Suppressor macrophage (primary cell): ENCODE measurements at regions not wholly inside any gene's neighbourhood (a gene's known extent, or its start where the extent isn't known, plus 50 kb on each side); places are given as distances from the start of the nearest gene placed in this dataset.

ENCODE experiments used
- DNase-seq, 4 experiments: peaks; one replicate each; pipeline ENCODE4 v3.0.0-alpha.2; 2020 to 2022

DNA sequence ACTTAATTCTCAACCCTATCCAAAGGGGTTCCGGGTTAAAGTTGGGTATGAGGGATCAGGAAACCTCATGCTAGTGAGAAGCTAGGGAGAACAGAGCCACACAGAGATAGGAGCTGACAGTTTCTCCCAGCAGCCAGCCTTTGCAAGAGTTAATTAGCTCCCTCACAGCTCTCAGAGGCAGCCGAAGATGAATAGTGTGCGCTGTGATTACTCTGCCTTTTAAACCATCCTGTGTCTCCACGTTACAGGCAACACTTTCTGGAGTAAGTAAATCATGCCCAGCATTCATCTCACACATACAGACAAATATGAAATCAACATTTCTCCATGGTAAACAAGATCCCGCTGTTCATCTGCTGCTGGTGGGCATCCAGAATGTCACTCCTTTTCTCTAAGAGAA, 429.6 kb downstream of the INSC start:
- no peak for DNase-seq

DNA sequence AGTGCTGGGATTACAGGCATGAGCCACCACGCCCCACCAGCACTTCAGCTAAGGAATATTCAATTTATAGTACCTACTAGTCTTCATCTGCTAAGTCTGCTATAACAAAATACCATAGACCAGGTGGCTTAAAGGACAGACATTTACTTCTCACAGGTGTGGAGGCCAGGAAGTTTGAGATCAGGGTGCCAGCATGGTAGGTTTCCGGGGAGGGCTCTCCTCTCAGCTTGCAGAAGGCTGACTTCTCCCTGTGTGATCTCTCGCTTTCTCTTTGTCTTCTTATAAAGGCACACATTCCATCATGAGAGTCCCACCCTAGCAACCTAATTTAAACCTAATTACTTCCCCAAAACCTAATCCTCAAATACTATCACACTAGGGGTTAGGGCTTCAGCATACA, 433.0 kb downstream of the INSC start:
- DNase-seq, result no peak

DNA sequence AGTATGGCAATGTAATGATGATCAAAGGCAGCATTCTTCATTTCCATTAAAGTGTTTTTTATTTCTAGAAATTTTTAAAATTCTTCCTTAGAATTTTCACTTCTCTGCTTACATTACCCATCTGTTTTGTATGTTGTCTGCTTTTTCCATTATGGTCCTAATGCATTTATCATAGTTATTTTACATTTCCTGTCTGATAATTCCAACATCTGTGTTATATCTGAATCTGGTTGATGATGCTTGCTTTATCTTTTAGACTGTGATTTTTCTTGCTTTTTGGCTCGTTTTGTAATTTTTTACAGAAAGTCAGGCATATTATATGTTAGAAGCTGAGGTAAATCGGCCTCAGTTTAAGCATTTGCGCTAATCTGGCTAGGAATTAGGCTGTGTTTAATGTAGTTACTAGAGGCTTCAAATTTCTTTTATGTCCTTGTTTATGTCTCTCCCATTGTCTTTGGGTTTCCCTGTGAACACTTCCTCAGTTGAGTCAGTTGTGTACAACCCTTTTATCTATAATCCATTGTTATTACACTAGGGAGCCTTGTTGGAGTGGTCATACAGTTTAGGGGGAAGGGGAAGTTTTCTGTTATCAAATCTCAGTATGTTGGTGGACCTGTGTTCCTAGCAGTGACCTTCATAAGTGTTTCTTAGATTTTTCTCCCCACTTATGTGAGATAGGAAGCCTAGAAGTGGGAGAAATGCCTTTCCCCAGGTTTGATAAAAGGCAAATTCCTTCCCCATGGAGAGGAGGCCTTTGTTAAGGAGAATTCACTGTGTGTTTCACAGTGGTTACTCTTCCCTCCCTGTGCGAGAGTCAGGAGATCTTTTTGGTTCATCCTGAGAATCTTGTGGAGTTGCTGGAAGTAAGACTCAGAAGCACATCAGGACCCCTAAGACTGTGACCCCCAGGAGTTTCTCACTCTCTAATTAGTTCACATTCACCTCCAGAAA, 437.5 kb downstream of the INSC start:
- DNase-seq, result no peak

- no peak for DNase-seq
Measured at GRCh38 chr11:15555161-15555560, 440.4 kb downstream of the INSC start.

GRCh38 chr11:15557457-15558230, 442.9 kb downstream of the INSC start:
- peak in 2 of 4 experiments; percentile 18 to 19 for DNase-seq

- DNase-seq, result no peak
Measured at GRCh38 chr11:15558513-15559181, 443.9 kb downstream of the INSC start.

GRCh38 chr11:15560689-15561467, 446.2 kb downstream of the INSC start:
- DNase-seq, result no peak

DNA sequence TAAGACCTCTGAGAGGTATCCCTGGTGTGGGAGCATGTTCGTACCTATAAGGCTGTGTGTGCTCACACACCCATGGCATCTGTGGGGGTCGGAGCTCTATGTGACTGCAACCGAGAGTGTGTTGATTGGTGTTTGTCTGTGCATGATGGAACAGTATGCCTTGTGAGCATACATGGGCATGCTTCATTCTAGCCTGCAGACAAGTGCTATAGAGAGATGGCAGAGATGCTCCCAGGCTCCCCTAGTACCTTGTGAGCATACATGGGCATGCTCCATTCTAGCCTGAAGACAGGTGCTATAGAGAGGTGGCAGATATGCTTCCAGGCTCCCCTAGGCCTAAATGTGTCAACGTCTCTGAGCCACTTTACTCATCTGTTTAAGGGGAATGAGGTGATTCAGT, 447.5 kb downstream of the INSC start:
- DNase-seq, result no peak

GRCh38 chr11:15563054-15563453, 448.3 kb downstream of the INSC start:
- DNase-seq, result no peak

GRCh38 chr11:15565880-15566279, 451.2 kb downstream of the INSC start:
- no peak for DNase-seq

DNA sequence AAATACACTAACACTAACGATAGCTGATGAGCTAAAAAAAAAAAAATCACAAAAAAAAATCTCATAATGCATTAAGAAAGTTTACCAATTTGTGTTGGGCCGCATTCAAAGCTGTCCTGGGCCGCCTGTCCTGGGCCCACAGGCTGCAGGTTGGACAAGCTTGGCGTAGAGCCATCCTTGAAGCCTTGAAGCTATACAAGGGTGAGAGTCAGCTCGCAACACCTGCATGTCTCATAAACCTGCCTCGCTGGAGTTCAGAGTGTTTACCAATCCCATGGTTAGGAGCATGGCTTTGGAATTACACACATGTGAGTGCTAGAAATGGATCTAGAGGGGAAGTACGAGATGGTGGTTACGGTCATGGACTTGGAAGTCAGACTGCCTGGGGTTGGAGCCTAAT, 453.7 kb downstream of the INSC start:
- DNase-seq, result no peak

- DNase-seq, result no peak
Measured at GRCh38 chr11:15569305-15570025, 454.7 kb downstream of the INSC start.

GRCh38 chr11:15575409-15575808, 460.7 kb downstream of the INSC start:
- DNase-seq, result no peak

DNA sequence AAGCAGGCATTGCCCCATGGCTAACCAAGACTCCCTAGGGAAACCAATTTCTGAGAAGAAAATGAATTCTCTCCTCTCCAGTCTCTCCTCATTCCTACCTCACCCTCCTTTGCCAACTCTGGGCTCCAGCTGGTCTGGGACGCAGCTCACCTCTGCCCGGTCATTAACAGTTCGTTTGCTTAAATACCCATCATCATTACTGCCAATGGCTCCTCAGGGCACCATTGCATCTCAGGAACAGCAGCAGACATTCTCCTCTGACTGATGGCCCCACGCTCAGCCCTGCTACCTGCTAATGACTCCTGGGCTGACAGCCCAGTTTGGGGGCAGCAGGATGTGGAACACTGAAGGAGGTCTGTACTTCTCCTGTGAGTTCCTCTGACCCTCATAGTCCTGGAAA, 462.0 kb downstream of the INSC start:
- DNase-seq, result no peak

DNA sequence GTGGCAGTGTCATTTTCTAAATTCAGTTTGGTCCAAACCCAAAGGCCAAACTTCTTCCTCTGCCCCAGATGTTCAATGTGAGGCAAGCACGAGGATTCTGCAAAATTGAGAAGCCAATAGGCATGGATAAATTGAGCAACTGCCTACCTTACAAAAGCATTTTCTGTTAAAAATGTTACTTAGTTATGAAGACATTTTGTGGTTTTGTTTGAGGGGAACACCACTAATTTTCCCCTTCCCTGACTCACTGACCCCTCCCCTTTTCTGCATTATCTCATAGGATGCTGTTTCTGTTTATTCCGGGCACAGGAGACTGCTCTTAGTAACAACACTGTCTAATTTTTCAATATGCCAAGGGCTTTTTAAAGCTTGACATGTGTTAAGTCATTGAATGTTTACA, 462.8 kb downstream of the INSC start:
- DNase-seq, result peak in 1 of 4 experiments; percentile 5

DNA sequence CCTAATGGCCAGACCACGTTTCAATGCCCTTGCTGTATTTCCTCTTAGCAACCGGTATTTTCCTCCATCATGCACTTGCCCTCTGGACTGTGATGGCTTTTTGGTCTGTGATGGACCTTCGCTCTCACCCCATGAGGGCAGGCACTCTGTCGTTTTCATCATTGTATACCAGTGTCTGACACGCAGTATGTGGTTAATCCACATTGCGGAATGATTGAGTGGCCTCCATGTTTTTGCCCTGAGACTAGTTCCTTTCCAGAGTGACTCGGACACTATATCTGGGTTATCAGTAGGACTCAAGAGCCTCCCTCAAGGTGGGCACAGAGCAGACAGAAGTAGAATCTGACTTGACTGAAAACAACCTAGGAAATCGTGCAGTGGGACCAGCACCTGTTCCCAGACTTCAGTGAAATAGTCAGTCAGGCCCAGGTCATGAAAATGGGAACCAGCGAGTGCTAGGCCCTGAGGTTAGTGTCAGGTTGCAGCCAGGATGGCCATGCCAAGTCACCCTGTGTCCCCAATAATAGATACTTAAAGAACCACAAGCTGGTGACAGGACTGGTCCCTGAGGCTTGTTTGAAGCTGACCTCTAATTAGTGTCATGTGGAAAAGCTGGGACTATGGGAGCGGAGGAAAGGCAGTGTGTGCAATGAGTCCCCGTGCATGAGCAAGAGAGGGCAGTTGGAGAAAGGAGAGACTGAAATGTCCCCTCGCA, 464.7 kb downstream of the INSC start:
- DNase-seq, result no peak

DNA sequence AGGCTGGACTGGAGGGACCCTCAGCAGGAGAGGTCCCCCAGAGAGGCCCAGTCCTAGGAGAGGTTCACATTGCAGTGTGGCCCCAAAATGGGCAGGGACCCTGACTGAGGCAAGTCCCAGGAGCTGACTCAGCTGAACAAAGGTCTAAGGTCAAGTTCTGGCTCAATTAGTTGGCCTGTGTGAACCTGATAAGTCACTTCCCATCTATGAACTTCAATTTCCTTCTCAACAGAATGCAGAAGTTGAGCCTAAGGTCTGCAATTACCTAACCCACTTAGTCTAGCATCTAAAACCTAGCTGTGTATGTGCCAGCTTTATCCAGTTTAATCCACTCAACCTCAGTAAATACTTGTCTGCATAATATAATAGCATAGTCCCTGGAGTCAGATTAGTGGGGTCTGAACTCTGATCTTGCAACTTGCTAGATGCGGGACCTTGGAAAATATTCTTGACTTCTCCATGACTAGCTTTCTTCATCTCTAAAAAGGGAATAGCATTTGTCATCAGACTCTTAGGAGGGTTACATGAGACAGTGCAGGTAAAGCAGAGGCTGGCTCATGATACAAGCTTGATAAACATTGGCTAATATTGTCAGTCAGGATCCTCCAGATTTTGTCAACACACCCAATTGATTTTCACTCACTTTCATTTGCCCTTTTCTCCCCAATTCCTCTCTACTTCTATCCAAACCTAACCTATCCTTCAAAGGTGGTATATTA, 465.5 kb downstream of the INSC start:
- DNase-seq, result peak in 3 of 4 experiments; percentile 5 to 29 (median 26)

- no peak for DNase-seq
Measured at GRCh38 chr11:15580775-15581095, 466.0 kb downstream of the INSC start.

DNA sequence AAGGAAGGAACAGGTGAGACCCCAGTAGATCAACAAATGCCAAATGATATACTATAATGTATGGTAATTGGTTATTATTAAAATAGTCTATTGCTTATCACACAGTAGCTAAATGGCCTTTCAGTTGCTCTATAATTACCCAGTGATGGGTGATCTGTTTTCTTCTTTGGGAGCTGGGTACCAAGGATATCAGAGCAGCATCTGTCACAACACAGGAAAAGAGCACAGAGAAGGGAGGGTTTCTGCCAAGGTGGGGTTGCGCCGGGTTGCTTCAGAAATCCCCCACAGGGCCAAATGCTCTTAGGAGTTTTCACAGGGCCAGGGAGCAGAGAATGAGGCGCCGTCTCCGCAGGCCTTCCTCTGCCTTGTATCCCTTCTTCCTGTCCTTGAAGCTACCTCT, 469.4 kb downstream of the INSC start:
- no peak for DNase-seq

DNA sequence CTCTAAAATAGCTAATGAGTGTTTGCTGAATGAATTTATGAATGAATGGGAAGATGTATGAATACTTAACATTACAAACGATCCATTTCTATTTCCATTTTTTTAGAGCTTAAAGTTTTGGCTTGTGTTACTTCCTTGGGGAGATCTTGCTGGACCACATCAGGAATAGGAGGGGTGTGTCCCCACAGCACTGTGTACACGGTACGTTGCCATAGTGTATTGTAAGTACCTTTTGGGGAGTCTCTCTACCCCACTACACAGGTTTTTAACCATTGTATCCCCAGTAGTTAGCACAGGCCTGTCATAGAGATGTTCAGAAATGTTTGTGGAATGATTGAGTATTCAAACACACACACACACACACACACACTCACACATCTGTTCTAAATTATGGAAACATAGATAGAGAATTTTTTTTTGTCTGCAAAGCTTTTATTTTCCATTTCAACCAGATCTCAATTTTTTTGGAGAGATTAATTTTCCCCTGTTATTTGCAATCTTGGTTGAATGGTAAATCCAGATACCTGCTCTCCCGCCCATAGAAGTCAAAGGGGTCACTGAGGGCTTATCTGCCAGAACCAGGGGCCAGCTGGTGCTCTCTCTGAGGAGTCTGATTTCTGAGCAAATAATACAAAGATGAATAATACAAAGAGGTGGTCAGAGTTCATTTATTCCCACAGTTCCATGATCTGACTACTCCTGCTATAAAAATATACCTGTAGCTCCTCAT, 471.0 kb downstream of the INSC start:
- no peak for DNase-seq
